PC-3 (cell line): ENCODE measurements at regions not wholly inside any gene's neighbourhood (a gene's known extent, or its start where the extent isn't known, plus 50 kb on each side); places are given as distances from the start of the nearest gene placed in this dataset.
A peak's percentile ranks its signal among the peaks of the same experiment; 100 is the strongest.

Source experiments
- ATAC-seq: fragments of 200-7000 bp; cut with Tn5 transposase; 2 replicates; pipeline ENCODE4 v1.9.1; 2020; ENCODE audit warnings: mild to moderate bottlenecking, moderate library complexity
- BruUV-seq: library from RNA; stranded (reverse); fragments of 400-500 nt; replicated peaks from 2 replicates; lab custom pipeline; 2021; lab: Mats Ljungman, UMichigan
- CTCF ChIA-PET: fragments of 300-600 bp; sonication (Branson Sonifier 250); formaldehyde crosslinking; loops from one replicate; lab custom pipeline; 2022; ENCODE audit warnings: antibody characterized with exemption; lab: Charles Lee
- POLR2A ChIA-PET: fragments of 300-600 bp; sonication (Branson Sonifier 250); formaldehyde crosslinking; loops from one replicate; lab custom pipeline; 2022; ENCODE audit warnings: antibody characterized with exemption; ENCODE audit not compliant: unreplicated experiment; lab: Charles Lee
- DNase-seq: peaks from one replicate; pipeline ENCODE4 v3.0.0-alpha.2; 2015
- H2AFZ ChIP-seq: fragments of 300-600 bp; sonication (generic); 2 replicates; pipeline ENCODE4 v1.6.0; 2016; ENCODE audit warnings: antibody characterized with exemption, low read length
- H3F3A ChIP-seq: fragments of 300-600 bp; sonication (generic); one replicate; pipeline ENCODE4 v1.6.0; 2017; ENCODE audit warnings: antibody characterized with exemption, low read length, control low read depth, mild to moderate bottlenecking; ENCODE audit not compliant: unreplicated experiment
- H3K27ac ChIP-seq: fragments of 300-600 bp; sonication (generic); 2 replicates; pipeline ENCODE4 v1.5.1; 2016; ENCODE audit warnings: mild to moderate bottlenecking, low read length
- H3K27me3 ChIP-seq: fragments of 300-600 bp; sonication (generic); 2 replicates; pipeline ENCODE4 v1.6.1; 2016; ENCODE audit warnings: low read length, mixed read lengths
- H3K36me3 ChIP-seq: fragments of 300-600 bp; sonication (generic); 2 replicates; pipeline ENCODE4 v1.6.1; 2016; ENCODE audit warnings: low read depth, mixed run types, low read length, mixed read lengths
- H3K4me1 ChIP-seq: fragments of 300-600 bp; sonication (generic); 2 replicates; pipeline ENCODE4 v1.5.1; 2016; ENCODE audit warnings: low read length; ENCODE audit not compliant: insufficient read depth
- H3K4me2 ChIP-seq: fragments of 300-600 bp; sonication (generic); 2 replicates; pipeline ENCODE4 v1.6.0; 2016; ENCODE audit warnings: low read length
- H3K4me3 ChIP-seq: fragments of 300-600 bp; sonication (generic); 2 replicates; pipeline ENCODE4 v1.5.1; 2016; ENCODE audit warnings: mild to moderate bottlenecking, low read length, mixed read lengths
- H3K79me2 ChIP-seq: fragments of 300-600 bp; sonication (generic); 2 replicates; pipeline ENCODE4 v1.6.1; 2017; ENCODE audit warnings: low read length, mixed read lengths
- H3K9ac ChIP-seq: fragments of 300-600 bp; sonication (generic); 2 replicates; pipeline ENCODE4 v1.6.0; 2016; ENCODE audit warnings: mild to moderate bottlenecking, low read length
- H3K9me2 ChIP-seq: fragments of 300-600 bp; sonication (generic); replicated peaks from 2 replicates; pipeline ENCODE4 v1.6.1; 2016; ENCODE audit warnings: mixed run types, low read length, mixed read lengths
- H3K9me3 ChIP-seq: fragments of 300-600 bp; sonication (generic); 2 replicates; pipeline ENCODE4 v1.6.1; 2016; ENCODE audit warnings: low read length, mixed read lengths
- H4K20me1 ChIP-seq: fragments of 300-600 bp; sonication (generic); 2 replicates; pipeline ENCODE4 v1.6.1; 2016; ENCODE audit warnings: low read length, mixed read lengths
- CTCF ChIP-seq: fragments of 300-600 bp; sonication (generic); conservative IDR thresholded peaks from 2 replicates; pipeline ENCODE4 v1.5.1; 2017; ENCODE audit warnings: antibody characterized with exemption, low read depth, mild to moderate bottlenecking, low read length
- EZH2 ChIP-seq: fragments of 300-600 bp; sonication (generic); IDR thresholded peaks from one replicate; pipeline ENCODE4 v1.6.1; 2017; ENCODE audit warnings: antibody characterized with exemption, mild to moderate bottlenecking, low read length; ENCODE audit not compliant: unreplicated experiment
- EZH2phosphoT487 ChIP-seq: fragments of 300-600 bp; sonication (generic); IDR thresholded peaks from 2 replicates; pipeline ENCODE4 v1.6.1; 2018; ENCODE audit warnings: mild to moderate bottlenecking, antibody characterized with exemption, low read length, borderline replicate concordance
- intact Hi-C: fragments of 100-400 bp; cut with micrococcal nuclease; formaldehyde crosslinking; loops from 2 replicates; pipeline ENCODE4 v1.9.0; 2023

- intact Hi-C loops: no loop called here
- Histone ChIP-seq H3K36me3 (no peaks in the 10 kb centered on the region; the same call in 1 of the 2 replicates), H3F3A (no peaks in the 10 kb centered on the region), H3K27ac (no peak overlapping the region), H3K4me3 (no peak overlapping the region), H4K20me1 (no peaks in the 10 kb centered on the region), H3K27me3 (no peaks in the 10 kb centered on the region), H3K4me1 (no peaks in the 10 kb centered on the region), H3K9me2 (no peaks in the 10 kb centered on the region), H3K79me2 (no peaks in the 10 kb centered on the region), H3K9ac (no peak overlapping the region), H3K4me2 (no peak overlapping the region), H3K9me3 (no peaks in the 10 kb centered on the region), H2AFZ (no peak overlapping the region)
- no peak for TF ChIP-seq EZH2
- no peak for TF ChIP-seq CTCF
- no TSS peak for BruUV-seq
- ATAC-seq (no peak), DNase-seq (no peak)
- ChIA-PET CTCF (no interaction called here), POLR2A (no interaction called here)
Observed at GRCh38 chr5:50328193-50328729, 112.8 kb downstream of the EMB start.

- H4K20me1 ChIP-seq: no peaks in the 10 kb centered on the region
- intact Hi-C loops: no loop called here
- no peak overlapping the region for H3K4me2 ChIP-seq
- H2AFZ ChIP-seq: no peak overlapping the region
- no peaks in the 10 kb centered on the region for H3K9me2 ChIP-seq
- no peaks in the 10 kb centered on the region; the same call in 1 of the 2 replicates for H3K36me3 ChIP-seq
- no peak for ATAC-seq
- BruUV-seq: no TSS peak
- ChIA-PET CTCF (no interaction called here), POLR2A (no interaction called here)
- DNase-seq: peak; percentile 48
- H3K9me3 ChIP-seq: no peaks in the 10 kb centered on the region
- H3K4me3 ChIP-seq: no peak overlapping the region
- H3K27me3 ChIP-seq: no peaks in the 10 kb centered on the region
- peak; percentile 74 for TF ChIP-seq CTCF
- TF ChIP-seq EZH2phosphoT487: no peak
- no peak for TF ChIP-seq EZH2
- H3K79me2 ChIP-seq: no peaks in the 10 kb centered on the region
- no peaks in the 10 kb centered on the region for H3F3A ChIP-seq
- H3K9ac ChIP-seq: no peak overlapping the region
- H3K4me1 ChIP-seq: no peaks in the 10 kb centered on the region
- H3K27ac ChIP-seq: no peak overlapping the region
Observed at GRCh38 chr5:50325237-50325832, 115.8 kb downstream of the EMB start.

- H3F3A ChIP-seq: no peaks in the 10 kb centered on the region
- no peak overlapping the region for H3K9ac ChIP-seq
- H3K36me3 ChIP-seq: no peaks in the 10 kb centered on the region; the same call in 1 of the 2 replicates
- ATAC-seq (peak; percentile 42; the same call in 1 of the 2 replicates), DNase-seq (peak; percentile 10)
- ChIA-PET CTCF (interaction anchor here (0.9 kb wide), 1 partner anchor 92 kb away, joined by 5 read pairs; no protein-coding TSS in a partner anchor), POLR2A (no interaction called here)
- H4K20me1 ChIP-seq: no peaks in the 10 kb centered on the region
- no peak overlapping the region for H3K4me3 ChIP-seq
- BruUV-seq: no TSS peak
- no peaks in the 10 kb centered on the region for H3K9me3 ChIP-seq
- TF ChIP-seq CTCF (peak; percentile 74), EZH2phosphoT487 (no peak)
- H3K9me2 ChIP-seq: no peaks in the 10 kb centered on the region
- H3K27ac ChIP-seq: no peak overlapping the region
- H3K4me2 ChIP-seq: no peak overlapping the region
- H3K79me2 ChIP-seq: no peaks in the 10 kb centered on the region
- H3K27me3 ChIP-seq: no peaks in the 10 kb centered on the region
- intact Hi-C loops: no loop called here
- no peaks in the 10 kb centered on the region for H3K4me1 ChIP-seq
- H2AFZ ChIP-seq: no peak overlapping the region
Observed at GRCh38 chr5:50320131-50320749, 120.8 kb downstream of the EMB start.
